BLaER1 (cell line): ENCODE measurements at regions not wholly inside any gene's neighbourhood (a gene's known extent, or its start where the extent isn't known, plus 50 kb on each side); places are given as distances from the start of the nearest gene placed in this dataset.
"Not testable (repeated sequence)": the region's sequence is repeated elsewhere in the genome, so short reads cannot be mapped to it uniquely, and the experiment has no call there.

Experiments
- H3K27ac ChIP-seq: shearing (Covaris generic); formaldehyde crosslinking; 2 replicates; pipeline ENCODE4 v1.8.1; 2022
- H3K27me3 ChIP-seq: shearing (Covaris generic); formaldehyde crosslinking; 2 replicates; pipeline ENCODE4 v1.8.1; 2022
- H3K36me3 ChIP-seq: shearing (Covaris generic); formaldehyde crosslinking; 2 replicates; pipeline ENCODE4 v1.8.1; 2022
- H3K4me1 ChIP-seq: shearing (Covaris generic); formaldehyde crosslinking; 2 replicates; pipeline ENCODE4 v1.8.1; 2022
- H3K4me2 ChIP-seq: shearing (Covaris generic); formaldehyde crosslinking; 2 replicates; pipeline ENCODE4 v1.8.1; 2022
- H3K4me3 ChIP-seq: shearing (Covaris generic); formaldehyde crosslinking; 2 replicates; pipeline ENCODE4 v1.8.1; 2022
- H3K9ac ChIP-seq: shearing (Covaris generic); formaldehyde crosslinking; 2 replicates; pipeline ENCODE4 v1.8.1; 2022
- H3K9me3 ChIP-seq: shearing (Covaris generic); formaldehyde crosslinking; 2 replicates; pipeline ENCODE4 v1.8.1; 2022
- H4K20me1 ChIP-seq: shearing (Covaris generic); formaldehyde crosslinking; 2 replicates; pipeline ENCODE4 v1.8.1; 2022
- Cebpa-rat ChIP-seq: shearing (Covaris generic); IDR thresholded peaks from 2 replicates; pipeline ENCODE4 v1.8.1; 2022

GRCh38 chr10:21296575-21297355 lies 228.7 kb downstream of the SKIDA1 start:
- H3K9ac ChIP-seq, result no peak overlapping the region
- H3K9me3 ChIP-seq, result no peaks in the 10 kb centered on the region
- no peaks in the 10 kb centered on the region for H3K27me3 ChIP-seq
- H3K4me3 ChIP-seq, result no peak overlapping the region
- no peaks in the 10 kb centered on the region for H4K20me1 ChIP-seq
- peaks cover 18% of the 10 kb centered on the region for H3K4me1 ChIP-seq
- no peak overlapping the region for H3K27ac ChIP-seq
- H3K36me3 ChIP-seq, result no peaks in the 10 kb centered on the region
- peak overlapping the region; percentile 42 for H3K4me2 ChIP-seq
- no peak for TF ChIP-seq Cebpa-rat

- H3K4me1 ChIP-seq, result peaks cover 16% of the 10 kb centered on the region
These were observed 231.7 kb downstream of the SKIDA1 start for GRCh38 chr10:21293518-21294356.

GRCh38 chr10:21292763-21293517 lies 232.5 kb downstream of the SKIDA1 start:
- TF ChIP-seq Cebpa-rat, result no peak
- H3K4me3 ChIP-seq, result no peak overlapping the region
- H3K36me3 ChIP-seq, result no peaks in the 10 kb centered on the region
- no peaks in the 10 kb centered on the region for H4K20me1 ChIP-seq
- no peaks in the 10 kb centered on the region for H3K27me3 ChIP-seq
- no peak overlapping the region for H3K27ac ChIP-seq
- 0 out of 2 replicates have a peak, but pooled peaks cover 3% of the 10 kb centered on the region for H3K9me3 ChIP-seq
- no peak overlapping the region for H3K4me2 ChIP-seq
- no peak overlapping the region for H3K9ac ChIP-seq
- peaks cover 9% of the 10 kb centered on the region for H3K4me1 ChIP-seq

More at GRCh38 chr10:21293518-21294356, 231.7 kb downstream of the SKIDA1 start:
- H3K4me2 ChIP-seq, result no peak overlapping the region
- H3K9ac ChIP-seq, result no peak overlapping the region
- no peaks in the 10 kb centered on the region for H3K36me3 ChIP-seq
- no peak overlapping the region for H3K4me3 ChIP-seq
- H3K27ac ChIP-seq, result no peak overlapping the region
- H3K9me3 ChIP-seq, result no peaks in the 10 kb centered on the region
- no peak for TF ChIP-seq Cebpa-rat
- H3K27me3 ChIP-seq, result no peaks in the 10 kb centered on the region
- H4K20me1 ChIP-seq, result no peaks in the 10 kb centered on the region

GRCh38 chr10:21290499-21291160 lies 234.9 kb downstream of the SKIDA1 start:
- no peaks in the 10 kb centered on the region for H3K27me3 ChIP-seq
- no peak overlapping the region for H3K4me2 ChIP-seq
- H3K36me3 ChIP-seq, result no peaks in the 10 kb centered on the region
- H3K9me3 ChIP-seq, result peaks cover 16% of the 10 kb centered on the region
- no peaks in the 10 kb centered on the region for H3K4me1 ChIP-seq
- no peak for TF ChIP-seq Cebpa-rat
- no peaks in the 10 kb centered on the region for H4K20me1 ChIP-seq
- no peak overlapping the region for H3K27ac ChIP-seq
- no peak overlapping the region for H3K4me3 ChIP-seq
- no peak overlapping the region for H3K9ac ChIP-seq

GRCh38 chr10:21289961-21290360 lies 235.5 kb downstream of the SKIDA1 start:
- Histone ChIP-seq H4K20me1 (no peaks in the 10 kb centered on the region), H3K4me1 (no peaks in the 10 kb centered on the region), H3K36me3 (no peaks in the 10 kb centered on the region), H3K27ac (no peak overlapping the region), H3K4me3 (no peak overlapping the region), H3K4me2 (no peak overlapping the region), H3K9me3 (peaks cover 16% of the 10 kb centered on the region), H3K9ac (no peak overlapping the region), H3K27me3 (no peaks in the 10 kb centered on the region)
- no peak for TF ChIP-seq Cebpa-rat

- H3K4me1 ChIP-seq, result no peaks in the 10 kb centered on the region
- TF ChIP-seq Cebpa-rat, result no peak
- H3K9me3 ChIP-seq, result peaks cover 16% of the 10 kb centered on the region
- no peaks in the 10 kb centered on the region for H3K27me3 ChIP-seq
- no peak overlapping the region for H3K27ac ChIP-seq
- no peaks in the 10 kb centered on the region for H3K36me3 ChIP-seq
- no peak overlapping the region for H3K9ac ChIP-seq
- H3K4me2 ChIP-seq, result no peak overlapping the region
- H3K4me3 ChIP-seq, result no peak overlapping the region
- H4K20me1 ChIP-seq, result no peaks in the 10 kb centered on the region
These were observed 236.2 kb downstream of the SKIDA1 start for GRCh38 chr10:21289271-21289670.

GRCh38 chr10:21285742-21286331 lies 239.6 kb downstream of the SKIDA1 start:
- no peak for TF ChIP-seq Cebpa-rat

GRCh38 chr10:21285207-21285606 lies 240.3 kb downstream of the SKIDA1 start:
- no peak for TF ChIP-seq Cebpa-rat
- no peak overlapping the region for H3K9ac ChIP-seq
- H3K4me3 ChIP-seq, result no peak overlapping the region
- H3K4me2 ChIP-seq, result no peak overlapping the region
- H3K4me1 ChIP-seq, result no peaks in the 10 kb centered on the region
- no peaks in the 10 kb centered on the region for H3K27me3 ChIP-seq
- no peaks in the 10 kb centered on the region for H4K20me1 ChIP-seq
- H3K36me3 ChIP-seq, result no peaks in the 10 kb centered on the region
- peaks cover 16% of the 10 kb centered on the region for H3K9me3 ChIP-seq
- H3K27ac ChIP-seq, result no peak overlapping the region

More at GRCh38 chr10:21285742-21286331, 239.6 kb downstream of the SKIDA1 start:
- H4K20me1 ChIP-seq, result no peaks in the 10 kb centered on the region
- no peaks in the 10 kb centered on the region for H3K4me1 ChIP-seq
- H3K9me3 ChIP-seq, result peaks cover 16% of the 10 kb centered on the region
- H3K9ac ChIP-seq, result no peak overlapping the region
- H3K27me3 ChIP-seq, result no peaks in the 10 kb centered on the region
- no peak overlapping the region for H3K4me3 ChIP-seq
- H3K4me2 ChIP-seq, result no peak overlapping the region
- no peak overlapping the region for H3K27ac ChIP-seq
- H3K36me3 ChIP-seq, result no peaks in the 10 kb centered on the region

GRCh38 chr10:21284301-21284700 lies 241.2 kb downstream of the SKIDA1 start:
- Histone ChIP-seq H3K9ac (no peak overlapping the region), H3K27ac (no peak overlapping the region), H3K4me1 (no peaks in the 10 kb centered on the region), H3K4me3 (no peak overlapping the region), H4K20me1 (no peaks in the 10 kb centered on the region), H3K27me3 (no peaks in the 10 kb centered on the region), H3K9me3 (peaks cover 16% of the 10 kb centered on the region), H3K36me3 (no peaks in the 10 kb centered on the region), H3K4me2 (no peak overlapping the region)
- no peak for TF ChIP-seq Cebpa-rat

GRCh38 chr10:21283053-21283452 lies 242.4 kb downstream of the SKIDA1 start:
- not testable (repeated sequence) for H3K4me1 ChIP-seq, H3K36me3 ChIP-seq, H3K4me3 ChIP-seq, H3K9ac ChIP-seq, H3K4me2 ChIP-seq, H3K27ac ChIP-seq, H3K27me3 ChIP-seq, H4K20me1 ChIP-seq
- peaks cover 14% of the 10 kb centered on the region for H3K9me3 ChIP-seq
